HepG2 (cell line): ENCODE measurements at regions not wholly inside any gene's neighbourhood (a gene's known extent, or its start where the extent isn't known, plus 50 kb on each side); places are given as distances from the start of the nearest gene placed in this dataset.

Experiments used
- ATAC-seq: fragments of 200-7000 bp; cut with Tn5 transposase; 3 replicates; pipeline ENCODE4 v1.9.1; 2020; ENCODE audit warnings: mild to moderate bottlenecking, moderate library complexity
- BruUV-seq: library from RNA; stranded (reverse); fragments of 400-500 nt; replicated peaks from 2 replicates; lab custom pipeline; 2021; lab: Mats Ljungman, UMichigan
- CTCF ChIA-PET: fragments of 300-600 bp; formaldehyde crosslinking; extraction: SDS; loops from one replicate; lab custom pipeline; 2021; ENCODE audit warnings: low total read pairs, inconsistent platforms, low intra/inter-chr PET ratio; lab: Yijun Ruan, JAX
- POLR2A ChIA-PET: fragments of 350-600 bp; sonication (Branson Sonifier 250); formaldehyde crosslinking; loops from one replicate; lab custom pipeline; 2020; ENCODE audit warnings: antibody characterized with exemption, inconsistent platforms; lab: Yijun Ruan, JAX
- DNase-seq: peaks from one replicate; pipeline ENCODE4 v3.0.0-alpha.2; 2015; ENCODE audit warnings: low spot score
- FAIRE-seq: peaks from 3 replicates; lab custom pipeline; 2011; peaks lifted over from hg19 to GRCh38; lab: Jason Lieb, UNC
- H2AFZ ChIP-seq: one replicate; pipeline ENCODE4 v1.6.1; 2011; ENCODE audit warnings: low read length, inconsistent platforms
- H3K27ac ChIP-seq: fragments of 300-600 bp; 3 replicates; pipeline ENCODE4 v1.8.0; 2011; ENCODE audit warnings: mixed run types, mild to moderate bottlenecking, mixed read lengths, low read length, inconsistent platforms; ENCODE audit not compliant: insufficient read depth; ENCODE audit errors: extremely low read length
- H3K27me3 ChIP-seq, 2 experiments: fragments of 200-600 bp in 1 of 2; 2 replicates in 1 of 2; 3 replicates in 1 of 2; pipeline versions ENCODE4 v1.6.0 to v1.8.0; 2011; ENCODE audit warnings: low read length in 2 of 2, mild to moderate bottlenecking in 2 of 2, moderate library complexity in 2 of 2, inconsistent platforms in 1 of 2; ENCODE audit not compliant: insufficient read depth in 2 of 2, control insufficient read depth in 1 of 2
- H3K36me3 ChIP-seq, 2 experiments: fragments of 200-600 bp in 1 of 2; replicated peaks in 1 of 2; 2 replicates in 1 of 2; 3 replicates in 1 of 2; pipeline versions ENCODE4 v1.5.1 to v1.8.0; 2011; ENCODE audit warnings: low read length in 2 of 2, inconsistent platforms in 1 of 2; ENCODE audit not compliant: insufficient read depth in 2 of 2, control insufficient read depth in 1 of 2
- H3K4me1 ChIP-seq: 2 replicates; pipeline ENCODE4 v1.5.1; 2012; ENCODE audit warnings: low read length, inconsistent platforms; ENCODE audit not compliant: insufficient read depth
- H3K4me2 ChIP-seq: 2 replicates; pipeline ENCODE4 v1.6.0; 2011; ENCODE audit warnings: low read depth, low read length, inconsistent platforms
- H3K4me3 ChIP-seq, 3 experiments: fragments of 200-600 bp in 1 of 3; sonication (generic), shearing (Covaris generic) in 1 of 3; replicated peaks in 1 of 3; 2 replicates each; pipeline ENCODE4 v1.5.1; 2011 to 2016; ENCODE audit warnings: low read length in 3 of 3, inconsistent platforms in 2 of 3, low read depth in 2 of 3, mild to moderate bottlenecking in 2 of 3, control low read depth in 1 of 3, mixed read lengths in 1 of 3; ENCODE audit not compliant: insufficient read depth in 1 of 3
- H3K79me2 ChIP-seq: one replicate; pipeline ENCODE4 v1.6.1; 2011; ENCODE audit warnings: low read length, inconsistent platforms; ENCODE audit not compliant: insufficient read depth
- H3K9ac ChIP-seq: 2 replicates; pipeline ENCODE4 v1.6.0; 2011; ENCODE audit warnings: mild to moderate bottlenecking, low read depth, low read length, inconsistent platforms; ENCODE audit not compliant: insufficient read depth
- H3K9me3 ChIP-seq: 2 replicates; pipeline ENCODE4 v1.5.1; 2012; ENCODE audit warnings: mild to moderate bottlenecking, low read length
- H4K20me1 ChIP-seq: 2 replicates; pipeline ENCODE4 v1.6.0; 2011; ENCODE audit warnings: inconsistent platforms, mild to moderate bottlenecking, low read length, moderate library complexity; ENCODE audit not compliant: insufficient read depth
- ASH2L ChIP-seq: fragments of 300-600, 200-600 bp; sonication (generic); IDR thresholded peaks from 2 replicates; pipeline ENCODE4 v1.7.0; 2017; ENCODE audit warnings: low read depth, mild to moderate bottlenecking, moderate library complexity, mixed read lengths, low read length; ENCODE audit not compliant: insufficient read length
- ATF4 ChIP-seq, 2 experiments: fragments of 450-650 bp in 1 of 2; sonication (generic) in 1 of 2; formaldehyde crosslinking; IDR thresholded peaks; 2 replicates each; pipeline versions ENCODE4 v1.5.0 to v1.8.0; 2020 to 2022; ENCODE audit warnings: mild to moderate bottlenecking in 1 of 2, missing genetic modification reagents in 1 of 2
- CCDC6 ChIP-seq: sonication (generic); formaldehyde crosslinking; IDR thresholded peaks from 2 replicates; pipeline ENCODE4 v1.8.1; 2022; ENCODE audit warnings: mild to moderate bottlenecking, missing genetic modification reagents, moderate library complexity
- CREB3 ChIP-seq: sonication (generic); formaldehyde crosslinking; IDR thresholded peaks from 2 replicates; pipeline ENCODE4 v1.5.0; 2020; ENCODE audit warnings: missing genetic modification reagents
- FOXJ3 ChIP-seq: sonication (generic); formaldehyde crosslinking; IDR thresholded peaks from 2 replicates; pipeline ENCODE4 v1.4.0; 2020; ENCODE audit warnings: missing genetic modification reagents, mild to moderate bottlenecking, borderline replicate concordance
- FOXO4 ChIP-seq: sonication (generic); formaldehyde crosslinking; conservative IDR thresholded peaks from 2 replicates; pipeline ENCODE4 v1.8.1; 2023; ENCODE audit warnings: missing genetic modification reagents
- MEF2D ChIP-seq: sonication (generic); formaldehyde crosslinking; IDR thresholded peaks from 2 replicates; pipeline ENCODE4 v1.5.1; 2020; ENCODE audit warnings: mild to moderate bottlenecking, missing genetic modification reagents
- PCBP1 ChIP-seq: fragments of 200-400 bp; formaldehyde crosslinking; IDR thresholded peaks from 2 replicates; pipeline ENCODE4 v1.6.1; 2017; ENCODE audit warnings: mild to moderate bottlenecking, low read depth, low read length, borderline replicate concordance
- SMAD1 ChIP-seq: sonication (generic); formaldehyde crosslinking; IDR thresholded peaks from 2 replicates; pipeline ENCODE4 v1.4.0; 2020; ENCODE audit warnings: missing genetic modification reagents, low read depth, mild to moderate bottlenecking, borderline replicate concordance
- STAT5B ChIP-seq: sonication (generic); formaldehyde crosslinking; IDR thresholded peaks from 2 replicates; pipeline ENCODE4 v1.4.0; 2020; ENCODE audit warnings: missing genetic modification reagents
- TBX3 ChIP-seq: fragments of 450-650 bp; IDR thresholded peaks from 2 replicates; pipeline ENCODE4 v1.6.1; 2017; ENCODE audit warnings: antibody characterized with exemption, mild to moderate bottlenecking, inconsistent platforms, borderline replicate concordance
- ZBTB3 ChIP-seq: sonication (generic); formaldehyde crosslinking; IDR thresholded peaks from 2 replicates; pipeline ENCODE4 v1.4.0; 2020; ENCODE audit warnings: low read depth, mild to moderate bottlenecking, moderate library complexity, missing genetic modification reagents, borderline replicate concordance
- ZBTB7B ChIP-seq: sonication (generic); formaldehyde crosslinking; IDR thresholded peaks from 2 replicates; pipeline ENCODE4 v1.4.0; 2020; ENCODE audit warnings: missing genetic modification reagents
- ZNF3 ChIP-seq: IDR thresholded peaks from 2 replicates; pipeline ENCODE4 v1.7.0; 2017; ENCODE audit warnings: inconsistent platforms
- ZNF331 ChIP-seq: sonication (generic); formaldehyde crosslinking; IDR thresholded peaks from 2 replicates; pipeline ENCODE4 v1.4.0; 2020; ENCODE audit warnings: missing genetic modification reagents
- ZNF605 ChIP-seq: sonication (generic); formaldehyde crosslinking; IDR thresholded peaks from 2 replicates; pipeline ENCODE4 v1.8.0; 2022; ENCODE audit warnings: mild to moderate bottlenecking, missing genetic modification reagents
- ZNF652 ChIP-seq: IDR thresholded peaks from 2 replicates; pipeline ENCODE4 v1.6.1; 2016; ENCODE audit warnings: low read depth, borderline replicate concordance
- WGBS: methylation state at CpG from one replicate; pipeline ENCODE4 v1.1.6; 2017; ENCODE audit warnings: low lambda C conversion rate; 5-methylcytosine and 5-hydroxymethylcytosine counted together
- in situ Hi-C: cut with HindIII; loops from 2 replicates; pipeline ENCODE4 v1.10.0; 2017; ENCODE audit warnings: low pct_unique_long_range_greater_than_20kb; ENCODE audit not compliant: extremely low pct_ligation_motif_present
- intact Hi-C: fragments of 100-400 bp; cut with micrococcal nuclease; formaldehyde crosslinking; loops from one replicate; pipeline ENCODE4 v1.10.0; 2022; ENCODE audit not compliant: unreplicated experiment

GRCh38 chr2:136045835-136046570 lies 60.6 kb upstream of the DARS1 start (continued):
- TF ChIP-seq ZNF652 (CRISPR knock-in tag) (no peak), CCDC6 (CRISPR knock-in tag) (no peak), STAT5B (CRISPR knock-in tag) (no peak), ZBTB3 (CRISPR knock-in tag) (no peak), FOXJ3 (CRISPR knock-in tag) (no peak), TBX3 (no peak), SMAD1 (CRISPR knock-in tag) (no peak), ZNF331 (CRISPR knock-in tag) (no peak), CREB3 (CRISPR knock-in tag) (no peak)

GRCh38 chr2:136045344-136045743 lies 59.9 kb upstream of the DARS1 start:
- H3K4me1 ChIP-seq = no peaks in the 10 kb centered on the region
- in situ Hi-C loops (no loop called here), intact Hi-C loops (no loop called here)
- ChIA-PET CTCF (no interaction called here), POLR2A (no interaction called here)
- H2AFZ ChIP-seq = no peak overlapping the region
- no TSS peak for BruUV-seq
- 0% methylated on average over 1 of the region's 1 CpG for WGBS
- H3K27ac ChIP-seq = no peak overlapping the region
- DNase-seq (no peak), FAIRE-seq (no peak), ATAC-seq (no peak)
- H3K79me2 ChIP-seq = no peaks in the 10 kb centered on the region
- no peak overlapping the region for H3K4me2 ChIP-seq
- no peaks in the 10 kb centered on the region for H3K9me3 ChIP-seq
- no peaks in the 10 kb centered on the region for H3K36me3 ChIP-seq
- TF ChIP-seq FOXO4 (CRISPR knock-in tag) (no peak), ZNF3 (CRISPR knock-in tag) (no peak), PCBP1 (no peak), MEF2D (no peak), ATF4 (CRISPR knock-in tag; IDR thresholded peaks at IDR 0.05) (no peak), ZNF605 (CRISPR knock-in tag) (no peak), ZBTB7B (CRISPR knock-in tag) (no peak), ASH2L (no peak)
- no peak overlapping the region for H3K4me3 ChIP-seq
- H3K27me3 ChIP-seq = no peaks in the 10 kb centered on the region; a peak in 2 of 5 replicates
- no peaks in the 10 kb centered on the region for H4K20me1 ChIP-seq
- no peak overlapping the region for H3K9ac ChIP-seq
